CD4-positive, alpha-beta T cell treated with Interleukin-15 for 1 hour (primary cell): ENCODE measurements at regions not wholly inside any gene's neighbourhood (a gene's known extent, or its start where the extent isn't known, plus 50 kb on each side); places are given as distances from the start of the nearest gene placed in this dataset.
"Not testable (repeated sequence)": the region's sequence is repeated elsewhere in the genome, so short reads cannot be mapped to it uniquely, and the experiment has no call there.

Experiments
- DNase-seq: peaks from one replicate; pipeline ENCODE4 v3.0.0-alpha.2; 2020

DNA sequence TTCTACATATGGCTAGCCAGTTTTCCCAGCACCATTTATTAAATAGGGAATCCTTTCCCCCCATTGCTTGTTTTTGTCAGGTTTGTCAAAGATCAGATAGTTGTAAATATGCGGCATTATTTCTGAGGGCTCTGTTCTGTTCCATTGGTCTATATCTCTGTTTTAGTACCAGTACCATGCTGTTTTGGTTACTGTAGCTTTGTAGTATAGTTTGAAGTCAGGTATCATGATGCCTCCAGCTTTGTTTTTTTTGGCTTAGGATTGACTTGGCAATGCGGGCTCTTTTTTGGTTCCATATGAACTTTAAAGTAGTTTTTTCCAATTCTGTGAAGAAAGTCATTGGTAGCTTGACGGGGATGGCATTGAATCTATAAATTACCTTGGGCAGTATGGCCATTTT is 60.0 kb upstream of the GPC3 start:
- DNase-seq, result not testable (repeated sequence)

- not testable (repeated sequence) for DNase-seq
Measured at GRCh38 chrX:134067107-134067506, 81.7 kb upstream of the GPC3 start.

- not testable (repeated sequence) for DNase-seq
Measured at GRCh38 chrX:134071899-134072298, 86.5 kb upstream of the GPC3 start.

- DNase-seq, result no peak
Measured at GRCh38 chrX:134073341-134073740, 87.9 kb upstream of the GPC3 start.

DNA sequence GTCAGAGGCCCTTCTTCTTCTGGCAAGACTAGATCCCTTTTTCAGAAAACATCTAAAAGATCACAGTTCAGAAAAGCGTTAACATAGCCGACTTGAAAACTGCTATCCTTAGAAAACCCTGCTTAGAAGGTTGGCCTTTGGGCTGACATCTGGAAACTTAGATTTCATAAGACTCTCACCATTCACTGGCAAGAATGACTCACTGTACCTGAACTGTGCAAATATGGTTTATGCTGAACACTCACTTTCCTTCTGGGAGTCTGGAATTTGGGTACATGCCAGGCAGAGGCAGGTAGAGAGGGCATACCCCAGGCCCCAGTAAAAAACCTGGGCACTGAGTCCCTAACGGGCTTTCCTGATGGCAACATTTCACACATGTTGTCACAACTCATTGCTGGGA is 88.8 kb upstream of the GPC3 start:
- no peak for DNase-seq

GRCh38 chrX:134075894-134076718 is 90.7 kb upstream of the GPC3 start:
- DNase-seq, result no peak

DNA sequence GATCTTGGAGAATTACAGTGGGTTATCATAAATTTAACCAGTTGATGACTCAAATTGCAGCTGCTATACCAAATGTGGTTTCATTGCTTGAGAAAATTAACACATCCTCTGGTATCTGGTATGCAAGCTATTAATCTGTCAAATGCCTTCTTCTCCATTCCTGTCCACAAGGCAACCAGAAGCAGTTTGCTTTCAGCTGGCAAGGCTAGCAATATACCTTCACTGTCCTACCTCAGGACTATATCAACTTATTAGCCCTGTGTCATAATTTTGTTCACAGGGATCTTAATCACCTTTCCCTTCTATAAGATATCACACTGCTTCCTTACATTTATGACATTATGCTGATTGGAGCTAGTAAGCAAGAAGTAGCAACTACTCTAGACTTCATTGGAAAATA is 110.0 kb upstream of the GPC3 start:
- no peak for DNase-seq

- no peak for DNase-seq
Measured at GRCh38 chrX:134101636-134102035, 116.2 kb upstream of the GPC3 start.

GRCh38 chrX:134115270-134115669 is 121.7 kb upstream of the CCDC160 start:
- no peak for DNase-seq

GRCh38 chrX:134137341-134137740 is 99.6 kb upstream of the CCDC160 start:
- DNase-seq, result no peak

DNA sequence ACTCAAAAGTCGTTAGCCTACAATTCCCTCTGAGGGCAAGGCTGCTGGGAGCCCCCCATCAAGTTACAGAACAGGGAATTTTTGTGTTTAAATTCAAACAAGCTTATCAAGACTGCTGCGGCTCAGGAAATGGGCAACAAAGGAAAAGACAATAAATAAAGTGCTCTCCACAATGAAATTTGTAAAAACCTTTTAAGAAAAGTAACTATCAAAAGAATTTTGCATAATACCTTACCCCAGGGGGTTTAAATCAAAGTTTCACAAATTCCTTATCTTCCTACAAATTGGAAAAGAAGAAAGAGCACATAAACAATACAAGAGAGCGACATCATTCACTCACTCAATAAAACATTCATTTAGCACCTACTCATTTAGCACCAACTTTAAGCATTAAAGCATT is 97.9 kb upstream of the CCDC160 start:
- DNase-seq, result no peak

GRCh38 chrX:134144231-134144630 is 92.8 kb upstream of the CCDC160 start:
- DNase-seq, result no peak

DNA sequence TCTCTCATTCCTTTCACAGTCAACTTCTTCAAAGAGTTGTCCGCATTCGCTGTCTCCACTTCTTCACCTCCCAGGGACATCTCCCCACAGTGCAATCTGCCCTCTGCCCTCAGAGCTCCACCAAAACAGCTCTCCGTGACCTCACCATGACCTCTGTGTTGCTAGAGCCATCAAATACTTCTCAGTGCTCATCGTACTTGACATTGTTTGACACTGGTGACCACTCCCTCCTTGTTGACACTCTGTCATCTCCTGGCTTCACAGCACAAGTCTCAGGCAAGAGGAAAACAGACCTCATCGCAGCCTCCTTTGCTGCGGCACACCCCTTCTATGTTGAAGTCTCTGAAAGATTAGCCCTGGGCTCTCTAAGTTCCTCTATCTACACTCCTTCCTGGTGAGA is 90.5 kb upstream of the CCDC160 start:
- DNase-seq, result no peak

DNA sequence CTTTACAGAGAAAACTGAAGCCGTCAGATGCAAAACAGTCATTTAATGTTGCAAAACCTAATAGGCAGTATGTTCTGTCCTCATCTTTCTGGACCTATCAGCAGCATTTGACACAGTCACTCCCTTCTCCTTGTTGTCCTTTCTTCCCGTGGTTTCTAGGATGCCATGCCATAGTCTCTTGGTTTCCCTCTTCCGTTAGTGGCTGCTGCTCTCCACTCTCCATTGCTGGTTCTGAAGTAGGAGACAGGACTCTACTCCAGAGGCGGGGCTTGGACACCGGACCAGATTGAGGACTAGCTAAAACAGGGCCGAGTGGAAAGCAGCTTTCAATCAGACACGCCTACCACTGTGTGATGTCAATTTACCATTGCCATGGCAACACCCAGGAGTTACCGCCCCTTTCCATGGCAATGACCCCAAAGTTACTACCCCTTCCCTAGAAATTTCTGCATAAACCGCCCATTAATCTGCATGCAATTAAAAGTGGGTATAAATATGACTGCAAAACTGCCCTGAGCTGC is 88.8 kb upstream of the CCDC160 start:
- no peak for DNase-seq

- no peak for DNase-seq
Measured at GRCh38 chrX:134158821-134159512, 78.0 kb upstream of the CCDC160 start.

DNA sequence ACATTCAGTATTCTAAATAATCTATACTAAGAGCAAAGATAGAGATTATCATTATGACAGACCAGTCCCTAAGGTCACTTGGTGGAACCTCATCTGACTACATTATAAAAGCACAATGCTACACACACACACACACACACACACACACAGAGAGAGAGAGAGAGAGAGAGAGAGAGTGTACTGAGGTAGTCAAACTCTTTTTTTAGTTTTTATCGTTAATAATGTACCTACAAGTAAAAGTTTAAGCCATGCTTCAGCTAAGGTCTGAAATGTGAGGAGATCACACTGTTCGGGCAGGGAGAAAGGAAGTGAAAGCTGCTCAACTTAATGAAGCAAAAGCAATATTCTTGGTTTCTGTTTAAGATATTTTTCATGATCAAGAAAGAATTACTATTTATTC is 75.8 kb upstream of the CCDC160 start:
- DNase-seq, result no peak

DNA sequence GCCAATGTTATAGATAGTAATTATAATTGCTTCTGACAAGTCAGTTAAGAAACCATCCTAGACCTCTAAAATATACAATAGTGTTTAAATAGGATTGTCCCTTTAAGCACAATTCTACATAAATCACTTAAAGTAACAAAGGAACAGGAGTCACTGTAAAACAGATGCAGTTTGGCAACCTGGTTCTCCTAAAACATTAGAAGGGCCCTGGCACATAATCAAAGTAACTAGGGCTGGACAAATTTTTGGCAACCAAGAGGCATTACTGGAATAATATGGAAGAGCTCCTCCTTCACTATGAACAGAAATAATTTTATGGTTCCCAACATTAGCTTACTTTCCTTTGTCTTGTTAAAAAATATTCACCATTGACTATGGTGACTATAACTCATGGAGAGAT is 75.0 kb upstream of the CCDC160 start:
- DNase-seq, result no peak

DNA sequence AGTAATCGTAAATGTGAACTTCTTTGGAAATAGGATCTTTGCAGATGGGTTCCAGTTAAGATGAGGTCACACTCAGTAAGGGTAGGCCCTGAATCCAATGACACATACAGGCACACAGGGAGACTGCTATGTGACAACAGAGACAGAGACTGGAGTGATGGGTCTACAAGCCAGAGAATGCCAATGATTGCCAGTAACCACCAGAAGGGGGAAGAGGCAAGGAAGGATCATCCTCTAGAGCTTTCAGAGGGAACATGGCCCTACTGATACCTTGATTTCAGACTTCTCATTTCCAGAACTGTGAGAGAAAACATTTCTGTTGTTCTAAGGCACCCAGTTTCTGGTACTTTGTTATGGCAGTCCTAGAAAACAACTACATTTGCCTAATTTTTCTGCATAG is 73.1 kb upstream of the CCDC160 start:
- DNase-seq, result no peak

- DNase-seq, result no peak
Measured at GRCh38 chrX:134167591-134168203, 69.3 kb upstream of the CCDC160 start.

GRCh38 chrX:134171661-134172587 is 65.1 kb upstream of the CCDC160 start:
- no peak for DNase-seq

- peak; percentile 57 for DNase-seq
Measured at GRCh38 chrX:134172588-134173259, 64.3 kb upstream of the CCDC160 start.
